Smooth muscle cell (in vitro differentiated cells): ENCODE measurements at regions not wholly inside any gene's neighbourhood (a gene's known extent, or its start where the extent isn't known, plus 50 kb on each side); places are given as distances from the start of the nearest gene placed in this dataset.
A peak's percentile ranks its signal among the peaks of the same experiment; 100 is the strongest.

ENCODE experiments used
- DNase-seq: peaks from one replicate; lab custom pipeline; 2025; ENCODE audit not compliant: unreplicated experiment; lab: John Stamatoyannopoulos, UW
- H2AFZ ChIP-seq: fragments of 200-600 bp; sonication (generic); 2 replicates; pipeline ENCODE4 v1.6.0; 2016; ENCODE audit warnings: antibody characterized with exemption, low read depth, mild to moderate bottlenecking
- H3F3A ChIP-seq: fragments of 200-600 bp; sonication (generic); 2 replicates; pipeline ENCODE4 v1.6.0; 2017; ENCODE audit warnings: antibody characterized with exemption, low read depth
- H3K27ac ChIP-seq: fragments of 200-600 bp; sonication (generic); 2 replicates; pipeline ENCODE4 v1.5.1; 2016; ENCODE audit warnings: low read depth, mild to moderate bottlenecking
- H3K27me3 ChIP-seq: fragments of 200-600 bp; sonication (generic); 2 replicates; pipeline ENCODE4 v1.6.1; 2016; ENCODE audit warnings: low read depth, mild to moderate bottlenecking
- H3K36me3 ChIP-seq: fragments of 200-600 bp; sonication (generic); 2 replicates; pipeline ENCODE4 v1.5.1; 2016; ENCODE audit warnings: low read depth
- H3K4me1 ChIP-seq: fragments of 200-600 bp; sonication (generic); 2 replicates; pipeline ENCODE4 v1.5.1; 2016; ENCODE audit warnings: low read depth
- H3K4me2 ChIP-seq: fragments of 200-600 bp; sonication (generic); 2 replicates; pipeline ENCODE4 v1.6.0; 2016; ENCODE audit warnings: mild to moderate bottlenecking
- H3K4me3 ChIP-seq: fragments of 200-600 bp; sonication (generic); 2 replicates; pipeline ENCODE4 v1.5.1; 2016; ENCODE audit warnings: mild to moderate bottlenecking
- H3K79me2 ChIP-seq: fragments of 200-600 bp; sonication (generic); 2 replicates; pipeline ENCODE4 v1.6.0; 2016; ENCODE audit warnings: low read depth, mild to moderate bottlenecking
- H3K9ac ChIP-seq: fragments of 200-600 bp; sonication (generic); 2 replicates; pipeline ENCODE4 v1.6.0; 2016; ENCODE audit warnings: low read depth
- H3K9me3 ChIP-seq: fragments of 200-600 bp; sonication (generic); replicated peaks from 2 replicates; pipeline ENCODE4 v1.5.1; 2016; ENCODE audit warnings: low read depth
- H4K20me1 ChIP-seq: fragments of 200-600 bp; sonication (generic); 2 replicates; pipeline ENCODE4 v1.6.0; 2016; ENCODE audit warnings: low read depth
- CTCF ChIP-seq: fragments of 200-600 bp; sonication (generic); IDR thresholded peaks from 2 replicates; pipeline ENCODE4 v1.5.1; 2017; ENCODE audit warnings: borderline replicate concordance, mild to moderate bottlenecking, antibody characterized with exemption; ENCODE audit not compliant: insufficient read depth, poor library complexity, severe bottlenecking
- WGBS: methylation state at CpG from one replicate; pipeline ENCODE4 v1.1.7; 2016; ENCODE audit warnings: low lambda C conversion rate; 5-methylcytosine and 5-hydroxymethylcytosine counted together

- Histone ChIP-seq H3K27ac (no peak overlapping the region), H2AFZ (no peak overlapping the region), H4K20me1 (no peaks in the 10 kb centered on the region), H3K79me2 (no peaks in the 10 kb centered on the region), H3K4me1 (no peaks in the 10 kb centered on the region), H3K9me3 (no peaks in the 10 kb centered on the region), H3K27me3 (no peaks in the 10 kb centered on the region), H3K4me2 (no peak overlapping the region), H3K36me3 (no peaks in the 10 kb centered on the region), H3F3A (no peaks in the 10 kb centered on the region), H3K4me3 (no peak overlapping the region), H3K9ac (no peak overlapping the region)
- 40% methylated on average over 5 of the region's 5 CpGs for WGBS
- peak; percentile 40 for TF ChIP-seq CTCF
- DNase-seq = no peak
These were observed 401.9 kb upstream of the IL12A start for GRCh38 chr3:159586571-159587202.

- no peaks in the 10 kb centered on the region for H3K27me3 ChIP-seq
- H3K9ac ChIP-seq = no peak overlapping the region
- no peaks in the 10 kb centered on the region for H3K79me2 ChIP-seq
- H4K20me1 ChIP-seq = no peaks in the 10 kb centered on the region
- no peak overlapping the region for H3K4me2 ChIP-seq
- WGBS = 83% methylated on average over 3 of the region's 3 CpGs
- no peaks in the 10 kb centered on the region for H3K9me3 ChIP-seq
- H2AFZ ChIP-seq = no peak overlapping the region
- no peaks in the 10 kb centered on the region for H3K36me3 ChIP-seq
- H3K4me1 ChIP-seq = no peaks in the 10 kb centered on the region
- H3K27ac ChIP-seq = no peak overlapping the region
- H3F3A ChIP-seq = no peaks in the 10 kb centered on the region
- no peak for TF ChIP-seq CTCF
- DNase-seq = no peak
- H3K4me3 ChIP-seq = no peak overlapping the region
These were observed 394.6 kb upstream of the IL12A start for GRCh38 chr3:159593927-159594605.

- TF ChIP-seq CTCF = no peak
- Histone ChIP-seq H3K27me3 (no peaks in the 10 kb centered on the region), H3K4me1 (no peaks in the 10 kb centered on the region), H3K4me2 (no peak overlapping the region), H3K27ac (no peak overlapping the region), H3F3A (no peaks in the 10 kb centered on the region), H3K4me3 (no peak overlapping the region), H3K9me3 (no peaks in the 10 kb centered on the region), H4K20me1 (no peaks in the 10 kb centered on the region), H3K36me3 (no peaks in the 10 kb centered on the region), H2AFZ (no peak overlapping the region), H3K9ac (no peak overlapping the region), H3K79me2 (no peaks in the 10 kb centered on the region)
- no peak for DNase-seq
These were observed 388.3 kb upstream of the IL12A start for GRCh38 chr3:159600291-159600690.

- no peaks in the 10 kb centered on the region for H3F3A ChIP-seq
- no peaks in the 10 kb centered on the region for H3K9me3 ChIP-seq
- H3K27me3 ChIP-seq = no peaks in the 10 kb centered on the region
- H3K79me2 ChIP-seq = no peaks in the 10 kb centered on the region
- no peak overlapping the region for H3K4me2 ChIP-seq
- WGBS = 70% methylated on average over 5 of the region's 5 CpGs
- H3K4me1 ChIP-seq = no peaks in the 10 kb centered on the region
- H3K4me3 ChIP-seq = no peak overlapping the region
- no peak for TF ChIP-seq CTCF
- H2AFZ ChIP-seq = no peak overlapping the region
- no peak overlapping the region for H3K27ac ChIP-seq
- H3K36me3 ChIP-seq = no peaks in the 10 kb centered on the region
- no peak overlapping the region for H3K9ac ChIP-seq
- no peak for DNase-seq
- no peaks in the 10 kb centered on the region for H4K20me1 ChIP-seq
These were observed 384.5 kb upstream of the IL12A start for GRCh38 chr3:159604151-159604581.
